ENCODE measurements at regions not wholly inside any gene's neighbourhood (a gene's known extent, or its start where the extent isn't known, plus 50 kb on each side); places are given as distances from the start of the nearest gene placed in this dataset.
A peak's percentile ranks its signal among the peaks of the same experiment; 100 is the strongest.
"Not testable (repeated sequence)": the region's sequence is repeated elsewhere in the genome, so short reads cannot be mapped to it uniquely, and the experiment has no call there.

DNA sequence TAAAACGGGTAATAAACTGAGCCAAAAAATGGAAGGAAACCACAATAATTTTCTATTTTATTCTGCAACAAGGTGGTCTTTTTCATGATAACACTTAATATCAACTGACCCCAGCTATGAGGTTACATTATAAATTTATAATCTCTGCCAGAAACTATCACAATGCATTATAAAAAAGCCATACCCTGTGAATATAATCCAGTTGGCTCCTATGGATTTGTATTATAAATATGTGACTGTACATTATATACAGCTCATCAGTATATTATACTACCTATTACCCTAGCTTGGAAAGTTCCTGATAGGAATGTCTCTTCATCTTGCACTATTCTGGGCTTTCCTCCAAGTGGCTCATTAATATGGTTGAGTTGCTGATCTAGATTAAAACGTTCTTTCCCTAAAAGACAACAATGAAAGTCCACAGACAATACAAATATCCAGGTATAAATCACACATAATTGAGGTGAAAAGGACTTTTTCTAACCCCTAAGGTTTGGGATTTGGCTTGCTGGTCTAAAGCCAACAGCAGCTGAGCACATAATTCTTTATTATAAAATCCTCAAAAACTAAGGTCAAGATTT is 487.7 kb downstream of the TTLL7 start:
- DNase-seq (ENCODE audit: low read depth), result no peak

DNA sequence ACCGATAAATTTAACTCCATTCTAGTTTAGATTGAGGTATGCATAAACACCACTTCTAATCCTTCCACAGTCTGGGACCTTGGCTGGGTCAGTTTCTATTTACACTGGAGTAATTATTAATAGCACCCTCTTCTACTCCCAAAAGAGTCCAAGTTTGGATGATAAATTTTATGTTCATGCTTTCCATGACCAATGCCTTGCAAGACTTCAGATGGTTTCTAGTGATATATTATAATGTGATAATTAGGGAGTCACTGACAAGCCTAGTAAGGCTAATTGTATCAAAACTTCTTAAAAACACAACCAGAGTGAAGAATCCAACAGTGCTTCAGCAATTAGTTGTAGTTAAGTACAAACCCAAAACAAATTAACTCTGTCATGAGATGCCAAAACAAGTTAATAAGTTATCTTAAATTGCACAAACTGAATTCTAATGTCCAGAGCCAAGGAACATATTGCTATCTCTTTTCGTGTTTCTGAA is 489.6 kb downstream of the TTLL7 start:
- no peak for DNase-seq (ENCODE audit: low read depth)

DNA sequence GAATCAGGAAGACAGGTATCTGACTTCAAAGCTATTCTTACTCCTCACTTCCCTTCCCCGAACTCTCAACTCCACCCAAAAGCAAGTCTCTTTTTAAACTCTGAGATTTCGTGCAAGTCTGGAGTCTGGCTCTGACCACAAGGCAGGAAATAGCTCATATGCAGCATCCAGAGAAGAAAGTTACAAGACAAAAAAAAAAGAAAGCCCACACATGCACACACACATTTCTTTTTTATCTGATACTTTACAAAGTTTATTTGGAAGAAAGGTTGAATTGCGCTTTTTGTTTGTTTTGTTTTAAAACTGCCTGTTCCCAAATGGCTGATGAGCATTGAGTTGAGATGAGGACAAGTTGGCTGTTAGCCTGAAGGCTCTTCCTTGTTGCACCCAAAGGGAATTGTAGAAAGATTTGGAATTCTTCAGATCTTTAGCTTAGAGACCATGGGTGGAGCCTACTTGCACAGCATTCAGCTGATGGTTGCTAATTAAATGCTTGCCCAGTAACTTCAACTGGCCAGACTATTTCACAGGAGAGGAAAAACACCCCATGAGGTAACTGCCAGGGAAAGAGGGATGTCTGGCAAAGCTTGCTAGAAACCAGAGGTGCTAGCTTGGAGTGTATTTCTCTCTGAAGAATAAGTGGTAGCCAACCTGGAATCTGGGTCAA is 490.3 kb downstream of the TTLL7 start:
- DNase-seq (ENCODE audit: low read depth), result peak; percentile 28

DNA sequence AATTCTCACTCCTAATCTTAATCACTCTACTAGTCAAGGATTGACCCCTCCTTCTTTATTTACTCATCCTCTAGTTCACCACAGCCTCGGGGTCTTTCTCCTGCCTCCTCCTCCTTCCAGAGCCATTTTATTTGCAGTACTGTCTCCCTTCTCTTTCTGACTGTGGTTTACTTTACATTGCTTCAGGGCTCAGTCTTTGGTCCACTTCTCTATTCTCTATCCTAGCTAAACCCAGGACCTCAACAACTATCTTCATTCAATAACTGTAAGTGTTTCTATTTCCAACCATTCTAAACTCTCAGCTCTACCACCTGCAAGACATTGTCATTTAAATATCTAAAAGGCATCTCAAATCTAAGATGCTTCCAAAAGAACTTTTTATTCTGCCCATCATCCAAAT is 493.8 kb downstream of the TTLL7 start:
- no peak for DNase-seq (ENCODE audit: low read depth)

DNA sequence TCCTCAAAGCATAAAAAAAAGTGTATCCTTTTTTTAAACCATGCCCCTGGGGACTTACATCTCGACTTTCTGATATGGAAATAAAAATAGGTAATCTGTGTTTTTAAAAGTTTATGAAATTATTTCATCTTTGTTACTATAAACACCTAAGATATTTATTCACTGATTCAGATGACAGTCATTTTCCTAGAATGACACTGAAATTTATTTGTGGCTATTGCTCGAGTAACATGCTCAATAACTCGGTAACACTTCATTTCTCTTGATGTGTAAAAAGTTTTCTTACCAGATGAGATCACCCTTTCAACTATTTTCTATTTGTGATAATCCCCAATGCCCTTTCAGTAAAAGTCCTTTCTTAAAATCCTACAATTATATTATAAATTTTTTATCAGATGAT is 495.8 kb downstream of the TTLL7 start:
- no peak for DNase-seq (ENCODE audit: low read depth)

DNA sequence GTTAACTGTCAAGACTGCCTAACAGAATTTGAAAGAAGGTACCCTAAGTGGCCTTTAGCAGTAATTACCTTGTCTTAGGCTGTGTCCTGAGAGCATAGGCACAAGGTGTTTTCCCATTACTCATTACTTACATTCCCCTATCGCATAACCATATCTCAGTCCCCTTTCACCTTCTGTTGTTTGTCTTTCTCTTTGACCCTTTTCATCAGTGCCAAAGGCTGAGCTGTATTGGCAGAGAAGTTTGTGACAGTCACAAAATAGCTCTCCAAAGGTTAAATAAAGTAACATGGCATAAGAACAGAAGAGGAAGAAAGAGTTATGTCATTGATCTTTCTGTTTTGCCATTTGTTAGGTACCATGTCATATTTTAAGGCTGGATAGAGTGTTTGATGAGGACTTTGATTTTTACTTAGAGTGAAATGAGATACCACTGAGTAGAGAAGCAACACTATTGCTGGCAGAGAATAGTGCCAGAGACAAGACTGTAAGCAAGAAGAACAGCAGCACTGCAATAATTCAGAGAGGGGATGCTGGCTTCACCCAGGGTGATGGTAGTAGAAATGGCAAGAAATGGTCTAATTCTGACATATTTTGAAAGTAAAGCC is 497.8 kb downstream of the TTLL7 start:
- DNase-seq (ENCODE audit: low read depth), result no peak

DNA sequence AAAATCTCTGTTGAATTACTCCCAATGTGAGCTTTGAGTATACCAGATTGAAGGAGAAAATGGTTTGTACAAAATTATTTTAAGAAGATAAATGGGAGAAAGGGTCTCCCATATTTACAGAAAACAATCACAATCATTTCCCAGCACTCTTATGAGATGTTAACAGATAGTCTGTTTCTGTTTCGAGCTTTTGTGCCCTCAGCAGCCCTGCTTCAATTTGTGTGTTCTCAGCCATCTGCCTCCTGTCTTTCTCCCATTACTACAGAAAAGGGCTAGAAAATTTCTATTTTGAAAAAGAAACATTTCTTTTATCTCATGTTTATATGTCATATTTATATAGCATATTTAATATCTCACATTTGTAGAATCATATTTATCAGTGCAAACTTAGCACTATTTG is 498.4 kb downstream of the TTLL7 start:
- no peak for DNase-seq (ENCODE audit: low read depth)

DNA sequence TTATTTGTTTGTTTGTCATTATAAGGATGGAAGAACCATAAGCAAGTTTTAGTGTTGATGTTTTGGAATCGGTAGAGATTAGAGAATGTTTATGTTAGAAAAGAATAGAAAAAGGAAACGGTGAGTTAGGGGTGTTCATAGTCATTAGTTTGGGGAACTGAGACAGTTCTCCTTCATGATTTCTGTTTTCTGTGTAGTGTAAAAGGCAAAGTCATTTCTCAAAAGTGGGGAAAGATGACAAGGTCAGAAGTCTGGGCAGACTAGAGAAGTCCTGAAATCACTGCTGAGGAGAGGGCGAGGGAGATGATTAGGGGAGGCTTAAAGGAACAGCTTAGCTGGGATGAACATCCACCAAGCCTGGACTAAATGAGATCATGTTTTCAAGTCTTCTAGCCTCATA is 498.9 kb downstream of the TTLL7 start:
- no peak for DNase-seq (ENCODE audit: low read depth)

DNA sequence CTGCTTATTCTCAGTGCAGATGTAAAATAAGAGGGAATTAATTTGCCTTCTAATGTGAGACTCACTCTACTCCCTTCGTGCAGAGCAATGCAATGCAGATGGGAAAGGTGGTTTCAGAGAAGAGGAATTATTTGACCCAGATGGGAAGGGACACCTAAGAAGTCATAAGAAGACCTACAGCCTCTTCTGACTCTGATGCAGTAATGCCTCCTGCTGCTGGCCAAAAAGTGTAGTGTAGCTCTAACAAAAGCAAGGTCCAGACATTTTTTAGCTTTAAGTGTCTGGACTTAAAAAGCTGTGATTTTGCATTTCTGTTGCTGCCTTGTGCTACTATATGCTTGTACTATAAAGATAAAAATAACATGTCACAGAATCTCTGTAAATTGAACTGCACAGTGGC is 501.4 kb downstream of the TTLL7 start:
- no peak for DNase-seq (ENCODE audit: low read depth)

DNA sequence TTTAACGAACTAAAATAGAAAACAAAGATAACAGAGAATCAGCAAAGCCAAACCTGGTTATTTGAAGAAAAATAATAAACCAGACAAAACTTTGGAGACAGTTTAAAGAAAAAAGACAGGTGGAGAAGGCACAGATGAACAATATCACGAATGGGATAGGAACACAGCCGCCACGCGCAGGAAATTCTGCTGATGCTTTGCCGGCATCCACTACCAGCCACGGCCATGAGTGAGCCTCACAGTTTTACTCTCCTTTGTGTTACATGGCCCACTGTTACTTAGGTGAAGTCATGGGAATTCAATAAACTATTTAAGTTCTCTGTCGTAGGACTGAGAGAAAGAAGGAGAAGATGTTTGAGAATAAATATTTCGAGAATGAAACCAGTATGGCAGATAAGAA is 503.4 kb downstream of the TTLL7 start:
- no peak for DNase-seq (ENCODE audit: low read depth)

DNA sequence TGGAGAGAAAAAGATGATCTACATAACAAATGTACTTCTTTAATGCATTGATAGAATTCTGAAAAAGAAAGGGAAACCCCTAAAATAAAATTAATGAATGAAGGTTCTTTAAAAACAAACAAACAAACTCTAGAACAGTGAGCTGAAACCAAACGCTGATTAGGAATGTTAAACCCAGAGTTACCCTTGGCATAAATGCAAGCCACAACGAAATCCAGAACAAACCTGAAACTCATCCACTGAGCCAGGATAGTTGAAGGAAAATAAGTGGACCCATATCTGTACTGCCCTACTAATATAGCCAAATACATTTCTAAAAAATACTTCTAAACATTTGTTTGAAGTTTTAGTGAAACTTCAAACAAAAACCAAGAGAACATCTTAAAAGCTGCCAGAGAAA is 505.3 kb downstream of the TTLL7 start:
- no peak for DNase-seq (ENCODE audit: low read depth)

DNA sequence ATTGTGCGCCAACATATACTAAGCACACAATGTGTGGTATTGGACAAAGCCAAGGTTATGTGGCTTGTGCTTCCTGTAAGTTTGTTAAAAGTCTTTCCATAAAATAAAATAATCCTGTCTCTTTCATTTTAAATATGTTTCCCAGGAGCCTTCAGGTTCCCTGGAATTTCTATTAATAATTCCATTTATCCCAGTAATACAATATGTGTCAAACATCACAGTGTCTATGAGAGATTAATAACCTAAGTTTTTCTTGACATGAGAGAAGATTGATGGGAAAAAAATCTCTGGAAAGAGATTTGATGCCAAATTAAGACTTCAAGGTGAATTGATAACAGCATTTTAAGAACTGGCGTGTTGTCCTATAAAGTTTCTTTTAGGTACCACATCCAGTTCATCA is 507.0 kb downstream of the TTLL7 start:
- DNase-seq (ENCODE audit: low read depth), result no peak

DNA sequence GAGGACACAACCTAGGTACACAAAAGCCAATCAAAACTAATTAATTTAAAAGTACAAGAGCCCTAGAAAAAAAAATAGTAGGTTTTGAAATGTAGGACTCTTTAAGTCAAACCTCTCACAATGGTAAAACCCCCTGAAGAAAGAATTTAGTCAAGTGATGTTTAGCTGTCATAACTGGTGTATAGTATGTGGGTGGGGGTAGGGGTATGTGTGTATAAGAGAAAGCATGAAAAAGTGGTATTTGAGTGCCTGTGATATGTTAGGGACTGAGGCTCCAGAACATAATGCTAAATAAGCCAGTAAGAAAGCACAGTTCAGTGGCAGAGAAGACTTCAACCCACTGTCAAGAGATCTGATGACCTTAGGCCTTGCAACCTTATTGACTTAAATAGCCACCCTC is 507.9 kb downstream of the TTLL7 start:
- no peak for DNase-seq (ENCODE audit: low read depth)

DNA sequence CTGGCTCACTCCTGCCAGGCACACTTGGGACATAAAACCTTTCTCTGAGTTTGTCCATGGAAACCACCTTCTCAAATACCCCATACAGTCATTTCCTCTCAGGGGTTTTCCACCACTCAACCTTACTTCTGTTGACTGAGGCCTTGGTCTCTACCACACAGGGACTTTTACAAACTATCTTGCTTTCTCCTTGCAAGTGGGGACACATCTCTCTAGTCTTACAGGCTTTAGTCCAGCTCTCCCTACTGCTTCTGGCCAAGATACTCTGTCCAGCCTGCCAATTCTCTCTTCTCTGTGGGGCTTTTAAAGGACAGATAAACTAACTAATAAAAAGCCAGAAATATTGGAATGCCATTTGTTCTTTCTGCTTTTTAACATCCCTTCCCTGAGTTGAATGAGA is 510.8 kb downstream of the TTLL7 start:
- not testable (repeated sequence) for DNase-seq (ENCODE audit: low read depth)

DNA sequence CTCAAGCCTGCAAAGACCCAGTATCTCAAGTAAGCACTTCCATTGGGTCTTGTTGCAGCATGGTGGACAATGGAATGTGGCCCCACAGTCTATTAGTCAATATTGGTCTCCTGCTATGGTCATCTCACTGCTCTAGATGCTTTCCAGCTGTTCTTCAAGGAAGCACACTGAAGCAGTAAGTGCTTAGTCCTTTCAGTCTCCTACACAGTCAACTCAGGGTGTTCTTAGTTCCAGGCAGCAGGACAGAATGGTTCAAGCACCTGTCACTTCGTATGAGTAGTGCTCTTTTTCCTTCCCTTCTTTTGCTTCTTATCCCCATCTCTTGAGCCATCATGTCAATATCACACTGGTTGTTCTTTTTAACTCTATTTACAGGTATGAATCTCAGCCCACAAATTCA is 511.5 kb downstream of the TTLL7 start:
- DNase-seq (ENCODE audit: low read depth), result not testable (repeated sequence)

DNA sequence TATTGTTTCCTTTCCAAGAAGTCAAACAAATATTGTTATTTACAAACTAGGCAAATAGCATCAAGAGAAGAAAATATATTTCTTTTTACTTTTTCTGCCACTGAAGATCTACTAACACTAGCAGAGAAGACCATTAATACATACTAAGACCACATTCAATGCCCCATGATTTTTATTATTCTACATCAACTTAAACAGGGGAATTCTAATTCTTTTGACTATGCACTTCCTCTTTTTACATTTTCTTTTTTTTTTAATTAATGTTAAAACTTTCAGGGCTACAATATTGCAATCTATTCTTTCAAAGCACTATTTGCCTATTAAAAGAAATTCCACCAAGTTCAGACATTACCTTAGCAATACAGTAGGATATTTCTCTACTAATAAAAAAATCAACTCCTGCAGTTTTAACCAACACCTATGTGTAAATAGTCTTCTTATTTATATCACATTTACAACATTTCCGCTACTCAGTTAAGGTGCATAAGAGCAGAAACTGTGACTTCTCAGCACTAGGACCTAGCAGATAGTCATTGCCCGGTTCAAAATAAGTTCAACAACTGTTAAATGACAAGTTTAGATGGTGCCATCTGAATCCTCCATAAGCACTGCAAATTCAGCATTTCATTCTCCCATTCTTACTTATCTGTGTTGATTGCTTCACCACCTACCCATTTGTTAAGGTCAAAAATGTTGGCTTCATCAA is 513.5 kb downstream of the TTLL7 start:
- DNase-seq (ENCODE audit: low read depth), result not testable (repeated sequence)

DNA sequence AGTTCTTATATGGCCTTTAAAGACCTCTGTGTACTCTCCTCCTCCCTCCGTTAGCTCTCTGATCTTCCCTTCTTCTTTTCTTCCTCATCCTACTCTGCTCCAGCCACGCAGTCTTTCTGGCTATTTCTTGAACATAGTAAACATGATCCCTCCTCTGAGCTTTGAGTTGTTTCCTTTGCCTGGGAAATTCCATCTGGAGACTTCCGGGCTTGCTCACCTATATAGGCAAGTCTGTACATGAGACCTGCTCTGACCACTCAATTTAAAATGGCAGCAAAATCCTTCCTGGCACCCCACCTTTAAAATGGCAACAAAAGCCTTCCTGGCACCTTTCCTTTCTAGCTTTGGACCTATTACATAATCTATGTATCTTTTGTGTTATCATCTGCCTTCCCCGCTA is 517.6 kb downstream of the TTLL7 start:
- not testable (repeated sequence) for DNase-seq (ENCODE audit: low read depth)

DNA sequence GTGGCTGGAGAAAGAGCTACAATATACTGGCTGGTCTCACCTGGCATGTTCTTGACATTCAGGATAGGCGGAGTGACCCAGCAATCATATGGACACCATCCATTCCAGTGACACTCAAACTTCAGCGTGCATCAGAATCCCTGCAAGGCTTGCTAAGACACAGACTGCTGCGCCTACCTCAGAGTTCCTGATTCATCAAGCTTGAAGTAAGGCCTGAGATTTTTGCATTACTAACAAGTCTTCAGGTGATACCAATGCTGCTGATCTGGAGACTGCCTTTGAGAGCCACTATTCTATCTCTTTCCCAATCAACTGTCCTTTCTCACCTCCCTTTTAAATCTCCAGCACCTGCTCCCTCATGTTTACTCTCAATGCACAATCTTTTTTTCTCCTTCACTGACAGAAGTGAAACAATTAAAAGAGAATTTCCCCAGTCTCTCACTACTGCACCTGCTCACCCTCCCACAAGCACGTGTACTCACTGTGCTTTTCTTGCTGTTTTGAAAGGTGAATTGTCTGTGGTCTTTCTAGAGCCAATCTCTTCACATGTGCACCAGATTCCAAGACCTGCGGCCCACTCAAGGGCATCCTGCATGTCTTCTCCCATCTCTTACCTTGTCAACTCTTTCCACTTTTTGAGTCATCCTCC is 519.2 kb downstream of the TTLL7 start:
- DNase-seq (ENCODE audit: low read depth), result not testable (repeated sequence)

DNA sequence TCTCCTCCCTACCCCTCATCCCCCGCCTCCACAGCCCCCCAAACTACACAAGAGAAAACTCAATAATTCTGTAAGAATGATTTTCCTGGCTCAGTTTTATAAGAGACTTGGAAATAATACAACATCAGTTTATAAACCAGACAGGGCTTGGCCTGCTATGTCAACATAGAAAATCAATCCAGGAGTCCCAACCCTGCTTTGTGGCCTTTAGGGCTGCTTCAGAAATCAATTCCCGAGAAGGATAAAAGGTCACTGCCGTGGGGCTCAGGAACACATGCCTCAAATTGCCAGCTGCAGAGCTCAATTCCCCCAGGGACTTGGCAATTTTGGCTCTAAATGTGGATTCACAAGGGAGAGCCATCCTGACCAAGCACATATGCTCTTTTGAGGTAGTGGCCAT is 520.8 kb downstream of the TTLL7 start:
- not testable (repeated sequence) for DNase-seq (ENCODE audit: low read depth)

DNA sequence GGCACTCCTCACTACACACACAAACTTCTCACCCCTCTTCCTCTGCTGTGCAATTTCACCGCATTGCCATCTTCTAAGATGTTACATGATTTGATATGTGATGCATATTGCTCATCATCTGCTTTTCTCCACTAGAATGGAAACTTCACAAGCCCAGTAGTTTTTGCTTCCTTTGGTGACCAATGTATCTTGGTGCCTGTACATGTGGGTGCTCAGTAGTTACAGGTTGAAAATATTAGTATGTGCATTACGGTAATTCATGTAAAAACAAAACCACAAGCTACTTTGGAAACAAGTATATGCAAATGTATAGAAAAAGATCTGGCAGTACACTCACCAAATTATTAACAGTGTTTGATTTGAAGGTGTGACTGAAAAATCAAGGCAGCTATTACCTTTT is 522.4 kb downstream of the TTLL7 start:
- DNase-seq (ENCODE audit: low read depth), result not testable (repeated sequence)

DNA sequence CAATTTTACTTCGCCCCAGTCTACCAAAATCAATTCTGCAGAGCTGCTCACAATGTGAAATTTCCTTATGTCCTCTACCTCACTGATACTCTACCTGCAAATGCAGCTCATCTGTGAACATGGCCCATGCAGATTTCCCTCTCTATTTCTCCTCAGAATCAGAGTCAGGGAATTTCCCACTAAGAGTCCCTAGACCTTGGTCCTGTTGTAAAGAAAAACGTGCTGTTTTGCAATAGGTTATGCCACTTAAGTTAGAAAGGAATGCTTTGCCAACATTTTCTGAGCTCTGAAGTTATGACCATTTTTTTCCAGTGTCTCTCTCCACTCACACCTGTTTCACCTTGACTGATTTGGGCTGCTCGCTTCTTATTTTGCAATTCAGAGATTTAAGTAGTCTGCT is 524.0 kb downstream of the TTLL7 start:
- not testable (repeated sequence) for DNase-seq (ENCODE audit: low read depth)

DNA sequence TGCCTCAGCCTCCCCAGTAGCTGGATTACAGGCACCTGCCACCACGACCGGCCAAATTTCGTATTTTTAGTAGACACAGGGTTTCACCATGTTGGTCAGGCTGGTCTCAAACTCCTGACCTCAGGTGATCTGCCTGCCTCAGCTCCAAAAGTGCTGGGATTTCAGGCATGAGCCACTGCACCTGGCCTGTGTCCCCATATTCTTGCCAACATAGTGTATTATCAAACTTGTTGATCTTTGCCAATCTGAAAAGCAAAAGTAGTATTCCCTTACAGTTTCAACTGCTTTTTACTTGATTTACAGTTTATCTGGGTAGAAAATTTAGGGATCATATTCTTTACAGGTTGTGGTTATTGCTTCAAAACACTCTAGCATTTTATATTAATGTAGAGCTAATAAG is 524.9 kb downstream of the TTLL7 start:
- DNase-seq (ENCODE audit: low read depth), result not testable (repeated sequence)

Measured in T-helper 22 cell (primary cell).